ENCODE measurements at regions not wholly inside any gene's neighbourhood (a gene's known extent, or its start where the extent isn't known, plus 50 kb on each side); places are given as distances from the start of the nearest gene placed in this dataset.

- no peak for DNase-seq (ENCODE audit: low spot score)
Observed at GRCh38 chr14:62144863-62145262, 382.6 kb downstream of the SNAPC1 start.

- DNase-seq (ENCODE audit: low spot score) = no peak
Observed at GRCh38 chr14:62146030-62146429, 383.8 kb downstream of the SNAPC1 start.

GRCh38 chr14:62156052-62156451 is 393.8 kb downstream of the SNAPC1 start:
- DNase-seq (ENCODE audit: low spot score) = no peak

GRCh38 chr14:62158779-62159178 is 396.6 kb downstream of the SNAPC1 start:
- DNase-seq (ENCODE audit: low spot score) = no peak

GRCh38 chr14:62159314-62159713 is 397.1 kb downstream of the SNAPC1 start:
- no peak for DNase-seq (ENCODE audit: low spot score)

GRCh38 chr14:62162998-62163589 is 400.9 kb downstream of the SNAPC1 start:
- no peak for DNase-seq (ENCODE audit: low spot score)

GRCh38 chr14:62168564-62169155 is 406.4 kb downstream of the SNAPC1 start:
- no peak for DNase-seq (ENCODE audit: low spot score)

GRCh38 chr14:62179367-62180018 is 417.3 kb downstream of the SNAPC1 start:
- no peak for DNase-seq (ENCODE audit: low spot score)

GRCh38 chr14:62181591-62181990 is 419.4 kb downstream of the SNAPC1 start:
- no peak for DNase-seq (ENCODE audit: low spot score)

GRCh38 chr14:62185078-62185477 is 422.9 kb downstream of the SNAPC1 start:
- no peak for DNase-seq (ENCODE audit: low spot score)

GRCh38 chr14:62187265-62187664 is 425.0 kb downstream of the SNAPC1 start:
- DNase-seq (ENCODE audit: low spot score) = no peak

- no peak for DNase-seq (ENCODE audit: low spot score)
Observed at GRCh38 chr14:62189698-62190097, 427.5 kb downstream of the SNAPC1 start.

- DNase-seq (ENCODE audit: low spot score) = no peak
Observed at GRCh38 chr14:62206456-62206855, 444.2 kb downstream of the SNAPC1 start.

- DNase-seq (ENCODE audit: low spot score) = no peak
Observed at GRCh38 chr14:62209287-62209899, 447.2 kb downstream of the SNAPC1 start.

GRCh38 chr14:62213516-62213915 is 451.3 kb downstream of the SNAPC1 start:
- no peak for DNase-seq (ENCODE audit: low spot score)

GRCh38 chr14:62216121-62216520 is 453.9 kb downstream of the SNAPC1 start:
- no peak for DNase-seq (ENCODE audit: low spot score)

GRCh38 chr14:62234849-62235248 is 472.6 kb downstream of the SNAPC1 start:
- DNase-seq (ENCODE audit: low spot score) = no peak

GRCh38 chr14:62244221-62244620 is 482.0 kb downstream of the SNAPC1 start:
- DNase-seq (ENCODE audit: low spot score) = no peak

GRCh38 chr14:62247266-62247665 is 485.0 kb downstream of the SNAPC1 start:
- DNase-seq (ENCODE audit: low spot score) = no peak

GRCh38 chr14:62251237-62251636 is 489.0 kb downstream of the SNAPC1 start:
- no peak for DNase-seq (ENCODE audit: low spot score)

- no peak for DNase-seq (ENCODE audit: low spot score)
Observed at GRCh38 chr14:62253171-62253570, 491.0 kb downstream of the SNAPC1 start.

GRCh38 chr14:62253911-62254310 is 491.7 kb downstream of the SNAPC1 start:
- DNase-seq (ENCODE audit: low spot score) = no peak

- no peak for DNase-seq (ENCODE audit: low spot score)
Observed at GRCh38 chr14:62269204-62269603, 507.0 kb downstream of the SNAPC1 start.
